ENCODE measurements at regions not wholly inside any gene's neighbourhood (a gene's known extent, or its start where the extent isn't known, plus 50 kb on each side); places are given as distances from the start of the nearest gene placed in this dataset.

DNA sequence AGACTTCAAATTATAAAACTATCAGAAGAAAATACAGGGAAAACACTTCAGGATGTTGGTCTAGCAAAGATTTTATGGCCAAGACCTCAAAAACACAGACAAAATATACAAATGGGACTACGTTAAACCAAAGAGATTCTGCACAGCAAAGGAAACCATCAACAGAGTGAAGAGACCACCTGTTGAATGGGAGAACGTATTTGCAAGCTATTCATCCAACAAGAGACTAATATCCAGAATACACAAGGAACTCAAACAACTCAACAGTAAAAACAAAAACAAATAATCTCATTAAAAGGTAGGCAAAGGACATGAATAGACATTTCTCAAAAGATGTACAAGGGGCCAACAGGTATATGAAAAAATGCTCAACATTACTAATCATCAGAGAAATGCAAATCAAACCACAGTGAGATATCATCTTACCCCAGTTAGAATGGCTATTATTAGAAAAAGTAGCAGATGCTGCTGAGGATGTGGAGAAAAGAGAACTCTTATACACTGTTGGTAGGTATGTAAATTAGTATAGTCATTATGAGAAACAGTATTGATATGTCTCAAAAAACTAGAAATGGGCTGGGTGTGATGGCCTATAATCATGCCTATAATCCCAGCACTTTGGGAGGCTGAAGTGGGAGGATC, 112.6 kb downstream of the LRIG2 start:
- H3K4me1 ChIP-seq (ENCODE audit: control insufficient read depth, insufficient read depth, low read length) = no peaks in the 10 kb centered on the region
- no peaks in the 10 kb centered on the region for H3K27me3 ChIP-seq (ENCODE audit: control insufficient read depth, insufficient read depth, low read length)
- H3K9me3 ChIP-seq (ENCODE audit: control insufficient read depth, low read depth, low read length) = no peaks in the 10 kb centered on the region
- H3K36me3 ChIP-seq (ENCODE audit: control insufficient read depth, insufficient read depth, low read length) = no peaks in the 10 kb centered on the region
- no peak overlapping the region for H3K4me3 ChIP-seq (ENCODE audit: low read length)
- no peak overlapping the region for H3K27ac ChIP-seq (ENCODE audit: low read length)
- no peak for DNase-seq
- WGBS (ENCODE audit: insufficient coverage, low lambda C conversion rate) = 100% methylated on average over 1 of the region's 2 CpGs

DNA sequence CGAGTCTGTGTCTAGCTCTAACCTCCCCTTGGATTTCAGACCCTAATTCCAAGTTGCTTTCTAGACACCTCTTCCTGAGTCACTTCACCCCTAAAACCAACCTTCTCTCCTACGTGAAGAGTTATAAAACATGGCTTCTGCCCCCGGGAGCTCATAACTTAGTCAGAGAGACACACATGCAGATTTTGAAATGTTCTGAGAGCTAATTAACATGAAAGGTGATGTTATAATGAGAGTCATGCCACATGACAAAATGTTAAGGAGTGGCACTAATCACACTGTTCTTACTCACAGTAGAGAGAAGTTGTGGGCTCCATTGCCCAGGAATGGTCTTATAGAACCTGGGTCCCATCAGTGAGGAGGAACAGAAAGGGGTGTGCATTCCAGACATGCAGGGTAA, 117.1 kb downstream of the LRIG2 start:
- WGBS (ENCODE audit: insufficient coverage, low lambda C conversion rate) = no CpG with 5 or more reads among the region's 3 CpGs
- no peaks in the 10 kb centered on the region for H3K27me3 ChIP-seq (ENCODE audit: control insufficient read depth, insufficient read depth, low read length)

DNA sequence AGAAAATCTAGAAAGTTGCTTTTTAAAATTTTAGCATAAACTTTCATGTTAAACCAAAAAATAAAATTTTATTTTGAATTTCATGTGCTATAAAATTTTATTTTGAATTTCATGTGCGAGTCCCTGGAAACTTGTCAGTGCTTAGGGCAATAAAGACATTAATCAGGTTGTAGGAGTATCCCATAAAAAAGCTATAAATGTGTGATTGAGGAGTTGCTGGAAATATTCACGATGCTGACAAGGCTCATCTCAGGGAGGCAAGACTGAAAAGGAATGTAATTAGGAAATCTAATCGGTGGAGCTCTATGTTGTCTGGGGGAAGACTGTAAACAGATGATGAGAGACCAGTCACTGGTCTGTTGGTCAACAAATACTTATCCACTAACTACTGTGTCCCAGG, 117.9 kb downstream of the LRIG2 start:
- H3K36me3 ChIP-seq (ENCODE audit: control insufficient read depth, insufficient read depth, low read length) = no peaks in the 10 kb centered on the region
- H3K4me1 ChIP-seq (ENCODE audit: control insufficient read depth, insufficient read depth, low read length) = no peaks in the 10 kb centered on the region
- 67% methylated on average over 1 of the region's 3 CpGs for WGBS (ENCODE audit: insufficient coverage, low lambda C conversion rate)
- DNase-seq = no peak
- H3K4me3 ChIP-seq (ENCODE audit: low read length) = no peak overlapping the region
- no peaks in the 10 kb centered on the region for H3K9me3 ChIP-seq (ENCODE audit: control insufficient read depth, low read depth, low read length)
- no peaks in the 10 kb centered on the region for H3K27me3 ChIP-seq (ENCODE audit: control insufficient read depth, insufficient read depth, low read length)
- no peak overlapping the region for H3K27ac ChIP-seq (ENCODE audit: low read length)

More for the DNA sequence above, 117.1 kb downstream of the LRIG2 start:
- Histone ChIP-seq H3K4me1 (ENCODE audit: control insufficient read depth, insufficient read depth, low read length) (no peaks in the 10 kb centered on the region), H3K27ac (ENCODE audit: low read length) (no peak overlapping the region), H3K4me3 (ENCODE audit: low read length) (no peak overlapping the region), H3K9me3 (ENCODE audit: control insufficient read depth, low read depth, low read length) (no peaks in the 10 kb centered on the region), H3K36me3 (ENCODE audit: control insufficient read depth, insufficient read depth, low read length) (no peaks in the 10 kb centered on the region)
- DNase-seq = no peak

DNA sequence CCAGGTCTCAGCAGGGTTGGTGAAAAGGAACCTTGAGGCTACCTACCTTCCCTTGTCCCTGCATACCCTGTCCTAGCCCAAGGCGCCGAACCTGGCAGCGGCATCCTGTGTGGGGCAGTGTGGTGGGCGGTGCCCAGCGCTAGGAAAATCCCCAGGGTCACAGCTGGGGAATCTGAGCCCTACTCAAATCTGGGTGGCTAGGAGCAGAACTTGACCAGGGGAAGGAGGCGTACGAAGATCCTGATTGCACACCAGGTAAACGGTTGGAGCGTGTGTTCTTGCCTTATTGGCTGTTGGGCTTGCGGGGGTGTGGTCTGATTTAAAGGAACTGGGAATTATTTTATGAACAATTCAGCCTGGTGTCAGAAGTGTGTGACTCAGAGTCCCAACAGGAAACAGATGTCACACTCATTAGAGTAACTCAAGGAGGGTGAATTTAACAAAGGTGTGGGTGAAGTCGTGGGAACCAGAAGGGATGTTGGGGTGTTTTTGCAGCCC, 118.6 kb downstream of the LRIG2 start:
- WGBS (ENCODE audit: insufficient coverage, low lambda C conversion rate) = no CpG with 5 or more reads among the region's 11 CpGs
- no peak overlapping the region for H3K4me3 ChIP-seq (ENCODE audit: low read length)
- no peaks in the 10 kb centered on the region for H3K27me3 ChIP-seq (ENCODE audit: control insufficient read depth, insufficient read depth, low read length)
- H3K4me1 ChIP-seq (ENCODE audit: control insufficient read depth, insufficient read depth, low read length) = no peaks in the 10 kb centered on the region
- no peaks in the 10 kb centered on the region for H3K36me3 ChIP-seq (ENCODE audit: control insufficient read depth, insufficient read depth, low read length)
- H3K27ac ChIP-seq (ENCODE audit: low read length) = no peak overlapping the region
- no peak for DNase-seq
- no peaks in the 10 kb centered on the region for H3K9me3 ChIP-seq (ENCODE audit: control insufficient read depth, low read depth, low read length)

DNA sequence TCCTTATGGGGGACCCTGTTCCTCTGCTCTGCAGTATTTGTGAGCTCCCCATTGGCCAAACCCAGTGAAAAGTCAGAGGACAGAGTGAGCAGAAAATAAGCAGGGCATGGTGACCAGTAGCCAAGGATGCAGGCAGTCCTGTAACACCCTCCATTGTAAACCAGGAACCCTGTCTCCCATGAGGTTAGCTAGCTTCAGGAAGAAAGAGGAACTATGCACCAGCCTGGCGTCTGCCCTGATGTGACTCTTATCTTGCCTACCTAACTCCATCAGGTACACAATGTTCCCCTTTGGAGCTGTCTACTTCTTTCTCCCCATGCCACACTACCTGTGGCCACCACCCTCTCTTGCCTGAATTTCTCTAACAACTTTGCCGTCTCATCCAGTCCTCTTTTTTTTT, 119.2 kb downstream of the LRIG2 start:
- DNase-seq = no peak
- Histone ChIP-seq H3K27ac (ENCODE audit: low read length) (no peak overlapping the region), H3K36me3 (ENCODE audit: control insufficient read depth, insufficient read depth, low read length) (no peaks in the 10 kb centered on the region), H3K4me1 (ENCODE audit: control insufficient read depth, insufficient read depth, low read length) (no peaks in the 10 kb centered on the region), H3K9me3 (ENCODE audit: control insufficient read depth, low read depth, low read length) (no peaks in the 10 kb centered on the region), H3K27me3 (ENCODE audit: control insufficient read depth, insufficient read depth, low read length) (no peaks in the 10 kb centered on the region), H3K4me3 (ENCODE audit: low read length) (no peak overlapping the region)
- no CpG with 5 or more reads among the region's 2 CpGs for WGBS (ENCODE audit: insufficient coverage, low lambda C conversion rate)

DNA sequence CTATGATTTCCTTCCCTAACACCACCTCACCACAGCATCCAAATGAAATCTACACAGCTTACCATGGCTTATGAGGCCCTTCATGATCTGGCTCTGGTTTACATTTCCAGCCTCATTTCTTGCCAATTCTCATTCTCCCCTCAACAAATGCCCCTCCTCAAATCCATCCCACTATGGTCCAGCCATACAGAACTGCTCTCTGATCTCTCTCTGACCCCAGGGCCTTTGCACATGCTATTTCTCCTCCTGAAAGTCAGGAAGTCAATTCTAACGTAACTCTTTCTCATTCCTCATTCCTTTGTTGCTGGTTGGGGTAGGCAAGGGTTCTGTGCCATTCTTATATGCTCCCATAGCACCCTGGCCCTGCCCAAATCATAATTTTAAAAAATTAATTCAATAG, 120.0 kb downstream of the LRIG2 start:
- Histone ChIP-seq H3K36me3 (ENCODE audit: control insufficient read depth, insufficient read depth, low read length) (no peaks in the 10 kb centered on the region), H3K4me3 (ENCODE audit: low read length) (no peak overlapping the region), H3K4me1 (ENCODE audit: control insufficient read depth, insufficient read depth, low read length) (no peaks in the 10 kb centered on the region), H3K27me3 (ENCODE audit: control insufficient read depth, insufficient read depth, low read length) (no peaks in the 10 kb centered on the region), H3K27ac (ENCODE audit: low read length) (no peak overlapping the region), H3K9me3 (ENCODE audit: control insufficient read depth, low read depth, low read length) (no peaks in the 10 kb centered on the region)
- WGBS (ENCODE audit: insufficient coverage, low lambda C conversion rate) = no CpG with 5 or more reads among the region's 1 CpG
- no peak for DNase-seq

DNA sequence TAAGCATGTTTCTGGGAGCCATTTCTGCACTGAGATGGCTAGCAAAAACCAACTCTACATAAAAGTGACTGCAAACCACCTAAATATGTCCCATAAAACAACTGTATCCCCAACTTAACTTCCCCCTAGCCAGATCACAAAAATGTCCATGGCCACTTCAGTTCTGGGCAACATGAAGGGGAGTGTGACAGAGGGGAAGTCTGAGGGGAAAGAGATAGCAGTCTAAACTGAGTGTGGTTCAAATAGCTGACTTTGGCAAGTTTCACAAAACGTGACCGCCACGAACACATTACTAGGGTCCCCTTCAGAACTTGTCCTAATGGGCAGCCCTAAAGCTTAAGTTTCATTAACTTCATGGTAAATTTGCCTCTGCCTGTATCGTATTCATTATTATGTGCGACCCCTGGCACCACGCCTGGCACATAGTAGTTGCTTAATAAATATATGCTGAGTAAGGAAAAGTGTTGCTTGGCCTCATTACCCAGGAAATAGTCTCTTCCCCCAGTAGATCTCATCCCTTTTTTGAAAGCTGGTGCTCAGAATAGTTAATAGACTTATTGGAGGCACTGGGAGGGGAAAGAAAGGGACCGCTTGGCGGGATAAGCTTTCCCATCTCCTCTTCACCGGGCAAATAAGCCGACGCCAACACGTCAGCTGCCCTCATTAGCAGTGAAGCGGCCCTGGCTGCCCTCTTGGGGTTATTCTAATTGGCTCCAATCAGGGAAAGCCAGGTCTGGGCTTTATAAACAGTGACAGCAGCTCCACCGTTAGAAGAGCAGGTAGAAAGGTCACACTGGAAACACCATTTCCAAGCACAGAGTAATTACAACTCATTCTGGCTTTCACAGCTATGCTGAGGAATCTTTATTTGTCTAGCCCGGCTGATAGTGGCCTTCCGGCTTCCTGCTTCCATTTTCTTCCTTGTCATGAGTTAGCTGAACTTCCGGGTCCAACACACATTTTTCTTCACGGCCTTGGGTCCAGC, 122.1 kb downstream of the LRIG2 start:
- DNase-seq = peak in 1 of 2 donors; percentile 72

DNA sequence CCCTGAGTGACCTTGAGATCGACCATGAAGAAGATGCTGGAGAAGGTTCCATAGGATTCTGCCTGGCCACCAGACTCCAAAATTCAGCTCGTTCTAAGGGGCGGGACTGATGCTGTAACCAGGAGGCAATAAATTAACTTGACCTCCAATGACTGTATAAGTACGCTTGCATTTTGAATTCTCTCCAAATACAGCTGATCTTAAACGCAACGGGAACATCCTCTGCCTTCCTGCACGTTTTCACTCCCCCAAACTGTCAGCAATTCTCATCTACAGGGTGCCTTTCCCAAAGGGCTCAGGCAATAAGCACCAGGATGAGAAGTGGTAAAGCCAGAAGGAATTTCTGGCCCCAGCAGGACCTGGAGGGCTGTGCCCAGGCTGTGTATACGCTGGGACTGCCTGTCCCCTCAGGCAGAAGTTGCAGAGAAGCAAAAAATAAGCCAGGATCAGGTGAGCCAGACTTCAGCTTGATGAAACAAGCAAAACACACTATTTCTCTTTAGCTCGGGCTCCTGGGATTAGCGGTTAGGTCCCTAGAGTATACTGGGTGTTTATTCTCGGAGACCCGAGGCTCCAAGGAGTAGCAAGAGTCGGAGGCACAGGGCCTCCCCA, 124.8 kb downstream of the LRIG2 start:
- Histone ChIP-seq H3K4me1 (ENCODE audit: control insufficient read depth, insufficient read depth, low read length) (no peaks in the 10 kb centered on the region), H3K27me3 (ENCODE audit: control insufficient read depth, insufficient read depth, low read length) (no peaks in the 10 kb centered on the region)
- WGBS (ENCODE audit: insufficient coverage, low lambda C conversion rate) = no CpG with 5 or more reads among the region's 13 CpGs

More for the DNA sequence above, 122.1 kb downstream of the LRIG2 start:
- H3K27ac ChIP-seq (ENCODE audit: low read length) = no peak overlapping the region
- no peaks in the 10 kb centered on the region for H3K9me3 ChIP-seq (ENCODE audit: control insufficient read depth, low read depth, low read length)
- no peaks in the 10 kb centered on the region for H3K27me3 ChIP-seq (ENCODE audit: control insufficient read depth, insufficient read depth, low read length)
- no peak overlapping the region for H3K4me3 ChIP-seq (ENCODE audit: low read length)
- no CpG with 5 or more reads among the region's 18 CpGs for WGBS (ENCODE audit: insufficient coverage, low lambda C conversion rate)
- H3K36me3 ChIP-seq (ENCODE audit: control insufficient read depth, insufficient read depth, low read length) = no peaks in the 10 kb centered on the region
- no peaks in the 10 kb centered on the region for H3K4me1 ChIP-seq (ENCODE audit: control insufficient read depth, insufficient read depth, low read length)

DNA sequence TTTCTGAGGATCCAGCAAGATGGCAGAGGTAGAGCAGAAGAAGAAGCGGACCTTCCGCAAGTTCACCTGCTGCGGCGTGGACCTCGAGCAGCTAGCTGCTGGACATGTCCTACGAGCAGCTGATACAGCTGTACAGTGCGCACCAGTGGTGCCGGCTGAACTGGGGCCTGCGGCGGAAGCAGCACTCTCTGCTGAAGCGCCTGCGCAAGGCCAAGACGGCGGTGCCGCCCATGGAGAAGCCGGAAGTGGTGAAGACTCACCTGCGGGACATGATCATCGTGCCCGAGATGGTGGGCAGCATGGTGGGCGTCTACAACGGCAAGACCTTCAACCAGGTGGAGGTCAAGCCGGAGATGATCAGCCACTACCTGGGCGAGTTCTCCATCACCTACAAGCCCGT, 125.8 kb downstream of the LRIG2 start:
- 100% methylated on average over 3 of the region's 24 CpGs for WGBS (ENCODE audit: insufficient coverage, low lambda C conversion rate)
- no peaks in the 10 kb centered on the region for H3K36me3 ChIP-seq (ENCODE audit: control insufficient read depth, insufficient read depth, low read length)
- no peak for DNase-seq
- no peak overlapping the region for H3K4me3 ChIP-seq (ENCODE audit: low read length)
- no peaks in the 10 kb centered on the region for H3K27me3 ChIP-seq (ENCODE audit: control insufficient read depth, insufficient read depth, low read length)
- H3K9me3 ChIP-seq (ENCODE audit: control insufficient read depth, low read depth, low read length) = no peaks in the 10 kb centered on the region
- no peak overlapping the region for H3K27ac ChIP-seq (ENCODE audit: low read length)
- no peaks in the 10 kb centered on the region for H3K4me1 ChIP-seq (ENCODE audit: control insufficient read depth, insufficient read depth, low read length)

More for the DNA sequence above, 124.8 kb downstream of the LRIG2 start:
- DNase-seq = no peak
- Histone ChIP-seq H3K9me3 (ENCODE audit: control insufficient read depth, low read depth, low read length) (no peaks in the 10 kb centered on the region), H3K36me3 (ENCODE audit: control insufficient read depth, insufficient read depth, low read length) (no peaks in the 10 kb centered on the region), H3K4me3 (ENCODE audit: low read length) (no peak overlapping the region), H3K27ac (ENCODE audit: low read length) (no peak overlapping the region)

DNA sequence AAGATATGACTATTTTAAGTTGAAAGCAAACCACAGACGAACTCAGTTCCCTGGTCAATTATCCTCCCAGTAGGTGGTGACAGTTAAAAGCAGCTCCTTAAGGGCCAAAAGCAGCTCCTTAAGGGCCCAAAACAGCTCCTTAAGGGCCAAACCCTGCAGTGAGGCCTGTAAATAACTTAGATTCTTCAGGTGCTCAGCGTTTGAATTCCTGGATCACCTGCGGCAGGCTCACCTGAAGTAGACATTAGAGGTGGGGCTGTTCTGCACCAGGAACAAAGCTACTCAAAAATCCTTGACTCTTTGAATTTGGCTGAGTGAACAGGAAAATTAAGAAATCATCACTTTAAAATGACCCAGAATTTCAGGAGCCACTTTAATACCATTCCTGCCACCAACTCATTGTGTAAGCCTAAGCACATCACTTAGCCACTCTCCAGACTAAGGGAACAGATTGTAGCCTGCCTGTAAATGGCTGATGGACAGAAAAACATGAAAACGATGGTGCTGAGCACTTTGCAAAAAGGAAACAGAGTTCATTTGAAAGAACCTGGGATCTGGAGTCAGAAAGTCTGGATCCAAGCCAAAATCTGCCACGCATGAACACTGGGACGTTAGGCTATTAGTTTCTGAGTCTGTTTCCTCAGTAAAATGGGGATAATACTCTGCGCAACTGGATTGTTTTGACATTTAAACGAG, 126.9 kb downstream of the LRIG2 start:
- no peaks in the 10 kb centered on the region for H3K27me3 ChIP-seq (ENCODE audit: control insufficient read depth, insufficient read depth, low read length)
- no peaks in the 10 kb centered on the region for H3K9me3 ChIP-seq (ENCODE audit: control insufficient read depth, low read depth, low read length)
- 93% methylated on average over 3 of the region's 8 CpGs for WGBS (ENCODE audit: insufficient coverage, low lambda C conversion rate)
- no peak overlapping the region for H3K27ac ChIP-seq (ENCODE audit: low read length)
- no peak for DNase-seq
- H3K4me3 ChIP-seq (ENCODE audit: low read length) = no peak overlapping the region
- no peaks in the 10 kb centered on the region for H3K4me1 ChIP-seq (ENCODE audit: control insufficient read depth, insufficient read depth, low read length)
- no peaks in the 10 kb centered on the region for H3K36me3 ChIP-seq (ENCODE audit: control insufficient read depth, insufficient read depth, low read length)
